A172 (cell line): ENCODE measurements at regions not wholly inside any gene's neighbourhood (a gene's known extent, or its start where the extent isn't known, plus 50 kb on each side); places are given as distances from the start of the nearest gene placed in this dataset.
"Not testable (repeated sequence)": the region's sequence is repeated elsewhere in the genome, so short reads cannot be mapped to it uniquely, and the experiment has no call there.

ENCODE experiments used
- DNase-seq: peaks from one replicate; pipeline ENCODE4 v3.0.0-alpha.2; 2015; ENCODE audit warnings: low spot score

GRCh38 chr17:51347851-51348584 is 87.7 kb downstream of the UTP18 start:
- DNase-seq, result no peak

GRCh38 chr17:51351080-51351479 is 90.7 kb downstream of the UTP18 start:
- no peak for DNase-seq

- no peak for DNase-seq
Observed at GRCh38 chr17:51351890-51352289, 91.5 kb downstream of the UTP18 start.

GRCh38 chr17:51352798-51353197 is 92.5 kb downstream of the UTP18 start:
- DNase-seq, result no peak

GRCh38 chr17:51353296-51353695 is 93.0 kb downstream of the UTP18 start:
- DNase-seq, result no peak

GRCh38 chr17:51354936-51355335 is 94.6 kb downstream of the UTP18 start:
- DNase-seq, result no peak

GRCh38 chr17:51355441-51356410 is 95.4 kb downstream of the UTP18 start:
- DNase-seq, result no peak

GRCh38 chr17:51359055-51359454 is 98.7 kb downstream of the UTP18 start:
- no peak for DNase-seq

GRCh38 chr17:51362811-51363585 is 102.7 kb downstream of the UTP18 start:
- DNase-seq, result no peak

- no peak for DNase-seq
Observed at GRCh38 chr17:51365090-51365489, 104.7 kb downstream of the UTP18 start.

- no peak for DNase-seq
Observed at GRCh38 chr17:51366866-51367265, 106.5 kb downstream of the UTP18 start.

GRCh38 chr17:51367836-51368235 is 107.5 kb downstream of the UTP18 start:
- not testable (repeated sequence) for DNase-seq

- peak; percentile 86 for DNase-seq
Observed at GRCh38 chr17:51371732-51372151, 111.4 kb downstream of the UTP18 start.

GRCh38 chr17:51372345-51373004 is 112.1 kb downstream of the UTP18 start:
- DNase-seq, result peak; percentile 95

- DNase-seq, result no peak
Observed at GRCh38 chr17:51373489-51374152, 113.3 kb downstream of the UTP18 start.

GRCh38 chr17:51374209-51374608 is 113.9 kb downstream of the UTP18 start:
- DNase-seq, result no peak

GRCh38 chr17:51375771-51376170 is 115.4 kb downstream of the UTP18 start:
- DNase-seq, result no peak

GRCh38 chr17:51376739-51377138 is 116.4 kb downstream of the UTP18 start:
- no peak for DNase-seq

- no peak for DNase-seq
Observed at GRCh38 chr17:51381262-51381661, 120.9 kb downstream of the UTP18 start.

GRCh38 chr17:51385208-51385607 is 124.9 kb downstream of the UTP18 start:
- no peak for DNase-seq

- peak; percentile 29 for DNase-seq
Observed at GRCh38 chr17:51387582-51387981, 127.2 kb downstream of the UTP18 start.
